HG03354 (cell line): ENCODE measurements at regions not wholly inside any gene's neighbourhood (a gene's known extent, or its start where the extent isn't known, plus 50 kb on each side); places are given as distances from the start of the nearest gene placed in this dataset.

Source experiments
- ATAC-seq: cut with Tn5 transposase; IDR thresholded peaks from one replicate; pipeline ENCODE4 v1.9.1; 2021; ENCODE audit warnings: mild to moderate bottlenecking; ENCODE audit not compliant: unreplicated experiment, poor library complexity, severe bottlenecking

GRCh38 chr17:79154951-79155585 is 80.4 kb downstream of the ENGASE start:
- ATAC-seq, result no peak

- no peak for ATAC-seq
Measured at GRCh38 chr17:79154446-79154845, 79.8 kb downstream of the ENGASE start.

GRCh38 chr17:79153367-79154130 is 78.9 kb downstream of the ENGASE start:
- no peak for ATAC-seq

- ATAC-seq, result no peak
Measured at GRCh38 chr17:79152636-79153035, 78.0 kb downstream of the ENGASE start.

- no peak for ATAC-seq
Measured at GRCh38 chr17:79152110-79152509, 77.5 kb downstream of the ENGASE start.

- no peak for ATAC-seq
Measured at GRCh38 chr17:79150799-79151198, 76.2 kb downstream of the ENGASE start.

GRCh38 chr17:79150035-79150733 is 75.6 kb downstream of the ENGASE start:
- no peak for ATAC-seq

- no peak for ATAC-seq
Measured at GRCh38 chr17:79148584-79148983, 74.0 kb downstream of the ENGASE start.

- no peak for ATAC-seq
Measured at GRCh38 chr17:79147746-79148506, 73.3 kb downstream of the ENGASE start.

GRCh38 chr17:79146562-79146961 is 71.9 kb downstream of the ENGASE start:
- no peak for ATAC-seq

- ATAC-seq, result no peak
Measured at GRCh38 chr17:79145548-79145947, 70.9 kb downstream of the ENGASE start.

GRCh38 chr17:79144133-79144532 is 69.5 kb downstream of the ENGASE start:
- ATAC-seq, result no peak

GRCh38 chr17:79142375-79142774 is 67.8 kb downstream of the ENGASE start:
- ATAC-seq, result no peak

GRCh38 chr17:79141578-79142355 is 67.1 kb downstream of the ENGASE start:
- ATAC-seq, result no peak

GRCh38 chr17:79138826-79139225 is 64.2 kb downstream of the ENGASE start:
- no peak for ATAC-seq

GRCh38 chr17:79137789-79138165 is 63.2 kb downstream of the ENGASE start:
- no peak for ATAC-seq

GRCh38 chr17:79137015-79137788 is 62.6 kb downstream of the ENGASE start:
- ATAC-seq, result no peak

GRCh38 chr17:79136596-79136995 is 62.0 kb downstream of the ENGASE start:
- ATAC-seq, result no peak
